Lung (tissue), 11 donors: ENCODE measurements at regions not wholly inside any gene's neighbourhood (a gene's known extent, or its start where the extent isn't known, plus 50 kb on each side); places are given as distances from the start of the nearest gene placed in this dataset.

Source experiments
- ATAC-seq: fragments of 200-7000 bp; cut with Tn5 transposase; one replicate; pipeline ENCODE4 v1.9.1; 2020; ENCODE audit warnings: moderate number of reproducible peaks; ENCODE audit not compliant: insufficient read depth, low FRiP score
- DNase-seq, 3 donors: peaks; one replicate each; pipeline ENCODE4 v3.0.0-alpha.2; 2013 to 2017
- H3K27ac ChIP-seq, 2 donors: one replicate each; pipeline ENCODE4 v1.5.1; 2013; ENCODE audit warnings: mild to moderate bottlenecking in 2 of 2, moderate library complexity in 2 of 2, control low read depth in 1 of 2, inconsistent platforms in 1 of 2, low read depth in 1 of 2, low read length in 1 of 2
- H3K27me3 ChIP-seq, 3 donors: one replicate each; pipeline ENCODE4 v1.5.1; 2013; ENCODE audit warnings: low read length in 2 of 3; ENCODE audit not compliant: control insufficient read depth in 3 of 3, insufficient read depth in 3 of 3
- H3K36me3 ChIP-seq, 4 donors: one replicate each; pipeline ENCODE4 v1.5.1; 2013; ENCODE audit warnings: low read length in 4 of 4, mild to moderate bottlenecking in 1 of 4, moderate library complexity in 1 of 4; ENCODE audit not compliant: control insufficient read depth in 4 of 4, insufficient read depth in 4 of 4
- H3K4me1 ChIP-seq, 5 donors: one replicate each; pipeline ENCODE4 v1.5.1; 2013; ENCODE audit warnings: low read length in 5 of 5, mild to moderate bottlenecking in 2 of 5, moderate library complexity in 1 of 5; ENCODE audit not compliant: control insufficient read depth in 5 of 5, insufficient read depth in 5 of 5
- H3K4me3 ChIP-seq: one replicate; pipeline ENCODE4 v1.5.1; 2013; ENCODE audit warnings: mild to moderate bottlenecking, control low read depth, moderate library complexity
- H3K9ac ChIP-seq, 2 donors: one replicate each; pipeline ENCODE4 v1.5.1; 2013; ENCODE audit warnings: low read length in 2 of 2, control low read depth in 1 of 2; ENCODE audit not compliant: insufficient read depth in 1 of 2
- H3K9me3 ChIP-seq, 4 donors: one replicate each; pipeline ENCODE4 v1.5.1; 2013; ENCODE audit warnings: low read length in 3 of 4, mild to moderate bottlenecking in 1 of 4, moderate library complexity in 1 of 4; ENCODE audit not compliant: control insufficient read depth in 4 of 4, insufficient read depth in 3 of 4
- CTCF ChIP-seq: IDR thresholded peaks from 2 replicates; pipeline ENCODE4 v1.5.1; 2012; ENCODE audit warnings: mild to moderate bottlenecking; ENCODE audit errors: control extremely low read depth, extremely low read depth
- WGBS, 2 donors: extraction: QIAGEN DNeasy Blood & Tissue Kit; methylation state at CpG; one replicate each; pipeline ENCODE4 v1.1.7; 2013; 5-methylcytosine and 5-hydroxymethylcytosine counted together
- donor health status: control.
- donor health status: control.
- donor health status: Bipolar disorder and iron deficiency.
- donor health status: healthy.
- donor health status: DM: yes; HTN: yes; CAD: no.

GRCh38 chr12:132404951-132405741 is 75.8 kb upstream of the GALNT9 start:
- ATAC-seq, result no peak
- Histone ChIP-seq H3K27me3 (peaks cover 0 to 11% (median 6%) of the 10 kb centered on the region in 3 donors), H3K27ac (no peak overlapping the region), H3K9me3 (no peaks in the 10 kb centered on the region), H3K4me3 (no peak overlapping the region), H3K9ac (no peak overlapping the region), H3K4me1 (peaks cover 0 to 20% (median 0%) of the 10 kb centered on the region in 5 donors), H3K36me3 (no peaks in the 10 kb centered on the region)
- DNase-seq, result no peak
- TF ChIP-seq CTCF, result no peak
- 60 to 70% methylated on average over 30 to 36 of the region's 36 CpGs for WGBS, 2 donors

- Histone ChIP-seq H3K36me3 (no peaks in the 10 kb centered on the region), H3K9me3 (no peaks in the 10 kb centered on the region), H3K4me1 (peaks cover 0 to 23% (median 0%) of the 10 kb centered on the region in 5 donors), H3K27me3 (peaks cover 0 to 11% (median 10%) of the 10 kb centered on the region in 3 donors), H3K9ac (no peak overlapping the region), H3K27ac (no peak overlapping the region), H3K4me3 (no peak overlapping the region)
- no peak for DNase-seq
- ATAC-seq, result no peak
- no peak for TF ChIP-seq CTCF
- 73 to 85% methylated on average over 7 of the region's 7 CpGs for WGBS, 2 donors
These were observed 75.1 kb upstream of the GALNT9 start for GRCh38 chr12:132404435-132404855.

DNA sequence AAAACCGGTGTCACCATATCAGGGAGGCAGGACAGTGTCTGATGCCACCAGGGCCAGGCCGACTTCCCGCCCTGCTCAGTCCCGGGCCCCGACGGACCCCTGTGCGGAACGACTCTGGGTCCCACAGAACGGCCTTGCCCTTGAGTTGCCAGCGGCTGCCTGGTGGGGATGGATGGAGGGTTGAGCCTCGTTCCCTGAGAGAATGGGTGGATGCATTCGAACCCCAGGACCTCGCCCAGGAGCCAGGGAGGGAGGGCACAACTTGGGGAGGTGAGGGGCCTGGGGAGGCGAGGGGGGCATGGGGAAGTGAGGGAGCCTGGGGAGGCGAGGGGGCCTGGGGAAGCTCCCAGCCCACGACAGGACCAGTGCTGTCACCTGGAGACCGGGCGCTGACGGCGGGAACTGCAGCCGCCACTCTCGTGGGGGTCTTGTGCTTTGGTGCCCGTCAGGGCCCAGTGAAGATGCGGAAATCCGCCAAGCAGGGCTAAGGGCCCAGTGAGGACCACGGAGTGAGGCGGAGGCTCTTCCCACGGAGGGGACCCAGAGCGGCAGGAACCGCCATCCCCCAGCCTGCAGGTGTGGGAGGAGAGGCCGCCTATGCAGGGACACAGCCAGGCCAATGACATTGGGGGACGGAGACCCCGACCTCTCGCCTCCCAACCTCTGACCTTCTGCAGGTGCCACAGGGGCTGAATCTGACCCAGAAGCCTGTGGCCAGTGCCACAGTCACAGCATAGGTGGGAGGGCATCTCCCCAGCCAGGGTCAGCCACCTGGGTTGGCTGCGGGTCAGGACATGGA is 74.4 kb upstream of the GALNT9 start:
- no peak overlapping the region for H3K27ac ChIP-seq
- H3K9me3 ChIP-seq, result no peaks in the 10 kb centered on the region
- WGBS, 2 donors, result 76 to 84% methylated on average over 35 of the region's 35 CpGs
- no peak overlapping the region for H3K9ac ChIP-seq
- peaks cover 0 to 11% (median 11%) of the 10 kb centered on the region in 3 donors for H3K27me3 ChIP-seq
- DNase-seq (no peak), ATAC-seq (no peak)
- H3K4me1 ChIP-seq, result peaks cover 0 to 23% (median 0%) of the 10 kb centered on the region in 5 donors
- H3K4me3 ChIP-seq, result no peak overlapping the region
- TF ChIP-seq CTCF, result no peak
- no peaks in the 10 kb centered on the region for H3K36me3 ChIP-seq
